Suppressor macrophage treated with lipopolysaccharide for 4 hours (primary cell): ENCODE measurements at regions not wholly inside any gene's neighbourhood (a gene's known extent, or its start where the extent isn't known, plus 50 kb on each side); places are given as distances from the start of the nearest gene placed in this dataset.
"Not testable (repeated sequence)": the region's sequence is repeated elsewhere in the genome, so short reads cannot be mapped to it uniquely, and the experiment has no call there.

Experiments
- DNase-seq: peaks from one replicate; pipeline ENCODE4 v3.0.0-alpha.2; 2020

- DNase-seq, result not testable (repeated sequence)
Measured at GRCh38 chr2:155880382-155880781, 452.1 kb downstream of the NR4A2 start.

GRCh38 chr2:155879900-155880299, 452.6 kb downstream of the NR4A2 start:
- not testable (repeated sequence) for DNase-seq

- no peak for DNase-seq
Measured at GRCh38 chr2:155872396-155872795, 460.1 kb downstream of the NR4A2 start.

- DNase-seq, result no peak
Measured at GRCh38 chr2:155871940-155872339, 460.6 kb downstream of the NR4A2 start.

- DNase-seq, result no peak
Measured at GRCh38 chr2:155867564-155867963, 465.0 kb downstream of the NR4A2 start.

GRCh38 chr2:155866477-155866876, 466.0 kb downstream of the NR4A2 start:
- DNase-seq, result no peak

- no peak for DNase-seq
Measured at GRCh38 chr2:155852156-155852555, 480.4 kb downstream of the NR4A2 start.

GRCh38 chr2:155846259-155846658, 486.3 kb downstream of the NR4A2 start:
- DNase-seq, result peak; percentile 38

GRCh38 chr2:155844461-155844860, 488.1 kb downstream of the NR4A2 start:
- no peak for DNase-seq

- DNase-seq, result no peak
Measured at GRCh38 chr2:155842103-155842502, 490.4 kb downstream of the NR4A2 start.

GRCh38 chr2:155841442-155841841, 491.1 kb downstream of the NR4A2 start:
- DNase-seq, result no peak

GRCh38 chr2:155840661-155841060, 491.9 kb downstream of the NR4A2 start:
- no peak for DNase-seq

- no peak for DNase-seq
Measured at GRCh38 chr2:155839991-155840390, 492.5 kb downstream of the NR4A2 start.

- DNase-seq, result no peak
Measured at GRCh38 chr2:155839436-155839835, 493.1 kb downstream of the NR4A2 start.

GRCh38 chr2:155836439-155836838, 496.1 kb downstream of the NR4A2 start:
- no peak for DNase-seq

- no peak for DNase-seq
Measured at GRCh38 chr2:155830817-155831579, 501.5 kb downstream of the NR4A2 start.

- DNase-seq, result no peak
Measured at GRCh38 chr2:155830351-155830750, 502.2 kb downstream of the NR4A2 start.

GRCh38 chr2:155825876-155826275, 506.6 kb downstream of the NR4A2 start:
- DNase-seq, result no peak

- DNase-seq, result peak; percentile 58
Measured at GRCh38 chr2:155815851-155816250, 516.7 kb downstream of the NR4A2 start.

- DNase-seq, result no peak
Measured at GRCh38 chr2:155815275-155815674, 517.2 kb downstream of the NR4A2 start.

GRCh38 chr2:155810411-155810810, 522.1 kb downstream of the NR4A2 start:
- DNase-seq, result no peak

- DNase-seq, result no peak
Measured at GRCh38 chr2:155802888-155803287, 529.6 kb downstream of the NR4A2 start.

- no peak for DNase-seq
Measured at GRCh38 chr2:155792666-155793065, 539.9 kb downstream of the NR4A2 start.

GRCh38 chr2:155770516-155770915, 562.0 kb downstream of the NR4A2 start:
- no peak for DNase-seq
